B cell (primary cell): ENCODE measurements at regions not wholly inside any gene's neighbourhood (a gene's known extent, or its start where the extent isn't known, plus 50 kb on each side); places are given as distances from the start of the nearest gene placed in this dataset.

Source experiments
- ATAC-seq: fragments of 200-7000 bp; cut with Tn5 transposase; one replicate; pipeline ENCODE4 v1.10.0; 2021; ENCODE audit warnings: low read depth, mild to moderate bottlenecking, moderate number of reproducible peaks, moderate library complexity
- CTCF ChIA-PET: fragments of 350-600 bp; sonication (Branson Sonifier 250); formaldehyde crosslinking; loops from one replicate; lab custom pipeline; 2021; ENCODE audit warnings: antibody characterized with exemption, inconsistent platforms; lab: Charles Lee
- POLR2A ChIA-PET: fragments of 350-600 bp; sonication (Branson Sonifier 250); formaldehyde crosslinking; loops from one replicate; lab custom pipeline; 2021; ENCODE audit warnings: antibody characterized with exemption; lab: Charles Lee
- DNase-seq: peaks from one replicate; pipeline ENCODE4 v3.0.0; 2013
- H2AFZ ChIP-seq: 2 replicates; pipeline ENCODE4 v1.6.1; 2012; ENCODE audit warnings: mild to moderate bottlenecking, low read depth, low read length; ENCODE audit not compliant: insufficient read depth, poor library complexity, severe bottlenecking
- H3K27ac ChIP-seq, 2 donors: 1 replicate in 1 of 2; 2 replicates in 1 of 2; pipeline ENCODE4 v1.5.1; 2012 to 2013; ENCODE audit warnings: low read length in 2 of 2, mild to moderate bottlenecking in 2 of 2, moderate library complexity in 1 of 2
- H3K27me3 ChIP-seq, 4 experiments: fragments of 200-600 bp in 1 of 4; sonication (generic) in 1 of 4; replicated peaks in 1 of 4; 1 replicate in 2 of 4; 2 replicates in 2 of 4; pipeline versions ENCODE4 v1.6.1 to v1.7.0; 2013 to 2016; ENCODE audit warnings: low read length in 3 of 4, mild to moderate bottlenecking in 2 of 4, mixed read lengths in 1 of 4, moderate library complexity in 1 of 4; ENCODE audit not compliant: insufficient read depth in 4 of 4, control insufficient read depth in 3 of 4; ENCODE audit errors: control extremely low read depth in 1 of 4
- H3K36me3 ChIP-seq, 2 experiments: replicated peaks in 1 of 2; 1 replicate in 1 of 2; 2 replicates in 1 of 2; pipeline versions ENCODE4 v1.6.1 to v1.7.1; 2013; ENCODE audit warnings: low read length in 1 of 2; ENCODE audit not compliant: insufficient read depth in 2 of 2, control insufficient read depth in 1 of 2; ENCODE audit errors: control extremely low read depth in 1 of 2, extremely low read depth in 1 of 2
- H3K4me1 ChIP-seq, 2 donors: fragments of 200-600 bp in 1 of 2; sonication (generic) in 1 of 2; 1 replicate in 1 of 2; 2 replicates in 1 of 2; pipeline versions ENCODE4 v1.5.1 to v1.6.1; 2013 to 2017; ENCODE audit warnings: low read length in 2 of 2; ENCODE audit not compliant: control insufficient read depth in 2 of 2, insufficient read depth in 2 of 2
- H3K4me2 ChIP-seq: replicated peaks from 2 replicates; pipeline ENCODE3; 2012; ENCODE audit warnings: mild to moderate bottlenecking, low read depth, low read length; ENCODE audit not compliant: poor library complexity, severe bottlenecking
- H3K4me3 ChIP-seq, 5 experiments: fragments of 200-600 bp in 1 of 5; sonication (generic) in 1 of 5; 1 replicate in 3 of 5; 2 replicates in 2 of 5; pipeline versions ENCODE4 v1.5.1 to v1.7.0; 2011 to 2016; ENCODE audit warnings: low read length in 4 of 5, mild to moderate bottlenecking in 4 of 5, low read depth in 2 of 5, control low read depth in 1 of 5, moderate library complexity in 1 of 5; ENCODE audit not compliant: insufficient read depth in 1 of 5; ENCODE audit errors: control extremely low read depth in 1 of 5, extremely low read depth in 1 of 5
- H3K79me2 ChIP-seq: fragments of 200-600 bp; sonication (generic); one replicate; pipeline ENCODE4 v1.6.0; 2016; ENCODE audit warnings: low read length; ENCODE audit not compliant: control insufficient read depth, insufficient read depth
- H3K9ac ChIP-seq: fragments of 200-600 bp; sonication (generic); 2 replicates; pipeline ENCODE4 v1.6.1; 2017; ENCODE audit warnings: mild to moderate bottlenecking, low read length, moderate library complexity
- H3K9me3 ChIP-seq, 3 donors: one replicate each; pipeline versions ENCODE4 v1.6.1 to v1.7.1; 2013; ENCODE audit warnings: low read length in 2 of 3; ENCODE audit not compliant: control insufficient read depth in 2 of 3, insufficient read depth in 1 of 3; ENCODE audit errors: control extremely low read depth in 1 of 3
- H4K20me1 ChIP-seq: 2 replicates; pipeline ENCODE4 v1.6.0; 2012; ENCODE audit warnings: mild to moderate bottlenecking, low read length; ENCODE audit not compliant: insufficient read depth, control insufficient read depth, poor library complexity, severe bottlenecking
- H3K27ac Mint-ChIP-seq: one replicate; pipeline ENCODE4 v1.8.0; 2021; ENCODE audit warnings: mixed read lengths
- H3K27me3 Mint-ChIP-seq: one replicate; pipeline ENCODE4 v1.8.0; 2021; ENCODE audit warnings: mixed read lengths
- H3K4me1 Mint-ChIP-seq: one replicate; pipeline ENCODE4 v1.8.0; 2021; ENCODE audit warnings: mixed read lengths
- H3K4me3 Mint-ChIP-seq: one replicate; pipeline ENCODE4 v1.8.0; 2021; ENCODE audit warnings: mixed read lengths
- H3K9me3 Mint-ChIP-seq: one replicate; pipeline ENCODE4 v1.8.0; 2022; ENCODE audit warnings: mixed read lengths; ENCODE audit not compliant: insufficient read depth
- EZH2 ChIP-seq: IDR thresholded peaks from 2 replicates; pipeline ENCODE4 v1.6.1; 2012; ENCODE audit warnings: borderline replicate concordance, low read depth, mild to moderate bottlenecking, moderate library complexity, low read length; ENCODE audit not compliant: insufficient read depth, poor library complexity, severe bottlenecking
- WGBS: methylation state at CpG from one replicate; pipeline ENCODE4 v1.1.5; 2013; ENCODE audit warnings: missing lambda C conversion rate; ENCODE audit not compliant: insufficient coverage; 5-methylcytosine and 5-hydroxymethylcytosine counted together
- intact Hi-C: fragments of 100-400 bp; cut with micrococcal nuclease; formaldehyde crosslinking; loops from one replicate; pipeline ENCODE4 v1.10.0; 2022
- TF ChIP-seq, protein P1 (sequence below): fragments of 200-600 bp; IDR thresholded peaks from one replicate; pipeline ENCODE4 v1.8.0; 2022; ENCODE audit warnings: antibody characterized with exemption, mild to moderate bottlenecking

DNA sequence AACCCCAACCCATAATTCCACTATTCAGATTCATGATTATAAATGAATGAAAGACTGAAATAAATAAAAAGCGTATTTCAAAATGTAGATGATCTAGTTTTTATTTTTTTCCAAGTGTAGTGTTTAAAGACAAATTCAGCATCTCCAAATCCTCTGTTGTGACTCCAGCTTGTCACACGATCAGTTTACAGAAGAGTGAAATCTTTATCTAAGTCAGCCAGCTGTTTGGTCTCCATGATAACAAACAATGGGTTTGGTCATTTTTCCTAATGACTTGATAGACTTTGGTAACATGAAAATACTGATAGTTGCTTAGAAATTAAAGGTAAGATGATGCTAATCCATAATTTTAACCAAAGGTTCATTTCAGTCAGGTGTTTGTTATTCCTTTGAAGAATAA lies 114.5 kb upstream of the RASSF8 start:
- intact Hi-C loops = no loop called here
- Histone ChIP-seq H3K9me3 (no peaks in the 10 kb centered on the region), H2AFZ (no peak overlapping the region), H3K36me3 (no peaks in the 10 kb centered on the region), H3K27me3 (no peaks in the 10 kb centered on the region), H4K20me1 (no peaks in the 10 kb centered on the region), H3K79me2 (no peaks in the 10 kb centered on the region), H3K4me2 (no peak overlapping the region), H3K9ac (no peak overlapping the region), H3K4me3 (no peak overlapping the region), H3K4me1 (no peaks in the 10 kb centered on the region), H3K27ac (no peak overlapping the region)
- Mint-ChIP-seq H3K27me3 (peaks cover 4% of the 10 kb centered on the region), H3K4me3 (no peak overlapping the region), H3K27ac (no peak overlapping the region), H3K4me1 (no peaks in the 10 kb centered on the region), H3K9me3 (no peaks in the 10 kb centered on the region)
- ATAC-seq = no peak
- POLR2A ChIA-PET = no interaction called here
- no peak for DNase-seq
- 80% methylated on average over 1 of the region's 2 CpGs for WGBS
- CTCF ChIA-PET = no interaction called here
- no peak for TF ChIP-seq EZH2
- TF ChIP-seq, protein P1, sequence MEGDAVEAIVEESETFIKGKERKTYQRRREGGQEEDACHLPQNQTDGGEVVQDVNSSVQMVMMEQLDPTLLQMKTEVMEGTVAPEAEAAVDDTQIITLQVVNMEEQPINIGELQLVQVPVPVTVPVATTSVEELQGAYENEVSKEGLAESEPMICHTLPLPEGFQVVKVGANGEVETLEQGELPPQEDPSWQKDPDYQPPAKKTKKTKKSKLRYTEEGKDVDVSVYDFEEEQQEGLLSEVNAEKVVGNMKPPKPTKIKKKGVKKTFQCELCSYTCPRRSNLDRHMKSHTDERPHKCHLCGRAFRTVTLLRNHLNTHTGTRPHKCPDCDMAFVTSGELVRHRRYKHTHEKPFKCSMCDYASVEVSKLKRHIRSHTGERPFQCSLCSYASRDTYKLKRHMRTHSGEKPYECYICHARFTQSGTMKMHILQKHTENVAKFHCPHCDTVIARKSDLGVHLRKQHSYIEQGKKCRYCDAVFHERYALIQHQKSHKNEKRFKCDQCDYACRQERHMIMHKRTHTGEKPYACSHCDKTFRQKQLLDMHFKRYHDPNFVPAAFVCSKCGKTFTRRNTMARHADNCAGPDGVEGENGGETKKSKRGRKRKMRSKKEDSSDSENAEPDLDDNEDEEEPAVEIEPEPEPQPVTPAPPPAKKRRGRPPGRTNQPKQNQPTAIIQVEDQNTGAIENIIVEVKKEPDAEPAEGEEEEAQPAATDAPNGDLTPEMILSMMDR = no peak

DNA sequence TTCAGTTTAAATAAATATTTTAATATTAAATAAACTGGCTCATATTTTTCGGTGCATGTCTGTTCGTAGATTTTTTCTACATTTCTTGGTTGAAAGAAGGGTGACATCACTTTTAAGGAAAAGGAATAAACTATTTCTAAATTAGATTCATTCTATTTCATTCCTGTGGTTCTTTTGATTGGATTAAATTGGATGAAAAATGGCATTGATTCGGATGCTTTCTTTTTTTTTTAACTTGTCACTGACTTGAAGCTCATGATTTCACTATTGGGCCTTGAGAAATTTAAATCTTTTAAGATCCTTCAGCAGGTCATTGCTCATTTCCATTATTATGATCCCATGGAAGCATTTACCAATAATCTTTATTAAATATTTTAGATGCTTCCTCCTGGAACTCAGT lies 113.1 kb upstream of the RASSF8 start:
- no peaks in the 10 kb centered on the region for H3K9me3 Mint-ChIP-seq
- H3K27ac Mint-ChIP-seq = no peak overlapping the region
- H3K4me2 ChIP-seq = no peak overlapping the region
- no CpG with 5 or more reads among the region's 3 CpGs for WGBS
- no peaks in the 10 kb centered on the region for H4K20me1 ChIP-seq
- H3K4me3 Mint-ChIP-seq = no peak overlapping the region
- no peaks in the 10 kb centered on the region for H3K36me3 ChIP-seq
- H3K27me3 Mint-ChIP-seq = peaks cover 4% of the 10 kb centered on the region
- CTCF ChIA-PET = no interaction called here
- no peaks in the 10 kb centered on the region for H3K9me3 ChIP-seq
- no peaks in the 10 kb centered on the region for H3K27me3 ChIP-seq
- no peak overlapping the region for H3K27ac ChIP-seq
- H3K4me1 Mint-ChIP-seq = no peaks in the 10 kb centered on the region
- no peak overlapping the region for H3K9ac ChIP-seq
- H3K4me3 ChIP-seq = no peak overlapping the region
- no peaks in the 10 kb centered on the region for H3K4me1 ChIP-seq
- H2AFZ ChIP-seq = no peak overlapping the region
- ATAC-seq (no peak), DNase-seq (no peak)
- H3K79me2 ChIP-seq = no peaks in the 10 kb centered on the region
- no peak for TF ChIP-seq EZH2
- TF ChIP-seq, protein P1 = no peak
- intact Hi-C loops = no loop called here
- POLR2A ChIA-PET = no interaction called here
